H9 (cell line): ENCODE measurements at regions not wholly inside any gene's neighbourhood (a gene's known extent, or its start where the extent isn't known, plus 50 kb on each side); places are given as distances from the start of the nearest gene placed in this dataset.

Source experiments
- DNase-seq: peaks from one replicate; pipeline ENCODE4 v3.0.0-alpha.2; 2017
- H2AFZ ChIP-seq: one replicate; pipeline ENCODE4 v1.6.1; 2013; ENCODE audit warnings: mild to moderate bottlenecking, low read length, control low read depth, moderate library complexity
- H2AK5ac ChIP-seq: 2 replicates; pipeline ENCODE4 v1.6.1; 2013; ENCODE audit warnings: low read length, control low read depth, mixed read lengths; ENCODE audit not compliant: insufficient read length
- H2BK120ac ChIP-seq: one replicate; pipeline ENCODE4 v1.6.1; 2013; ENCODE audit warnings: low read depth, mild to moderate bottlenecking, low read length, control low read depth, inconsistent platforms; ENCODE audit not compliant: poor library complexity, severe bottlenecking
- H2BK12ac ChIP-seq: 2 replicates; pipeline ENCODE4 v1.6.1; 2013; ENCODE audit warnings: low read length, control low read depth, mixed read lengths, low read depth; ENCODE audit not compliant: insufficient read length
- H2BK15ac ChIP-seq: 2 replicates; pipeline ENCODE4 v1.6.1; 2013; ENCODE audit warnings: low read depth, low read length, control low read depth
- H2BK20ac ChIP-seq: one replicate; pipeline ENCODE4 v1.6.1; 2013; ENCODE audit warnings: low read depth, mild to moderate bottlenecking, low read length, control low read depth, inconsistent platforms; ENCODE audit not compliant: poor library complexity, severe bottlenecking
- H2BK5ac ChIP-seq: 2 replicates; pipeline ENCODE4 v1.6.1; 2013; ENCODE audit warnings: low read length, control low read depth, mixed read lengths; ENCODE audit not compliant: insufficient read length
- H3K14ac ChIP-seq: 2 replicates; pipeline ENCODE4 v1.6.1; 2013; ENCODE audit warnings: low read length, control low read depth; ENCODE audit not compliant: insufficient read depth
- H3K18ac ChIP-seq: 2 replicates; pipeline ENCODE4 v1.6.1; 2013; ENCODE audit warnings: low read depth, mild to moderate bottlenecking, mixed read lengths, low read length, control low read depth; ENCODE audit not compliant: insufficient read length
- H3K23ac ChIP-seq: 2 replicates; pipeline ENCODE4 v1.6.1; 2013; ENCODE audit warnings: low read length, control low read depth, mixed read lengths, low read depth; ENCODE audit not compliant: insufficient read length
- H3K23me2 ChIP-seq: 2 replicates; pipeline ENCODE4 v1.6.1; 2013; ENCODE audit warnings: low read depth, mild to moderate bottlenecking, mixed read lengths, low read length, control low read depth; ENCODE audit not compliant: insufficient read length, poor library complexity, severe bottlenecking
- H3K27ac ChIP-seq: 2 replicates; pipeline ENCODE4 v1.5.1; 2013; ENCODE audit warnings: low read length, control low read depth, mixed read lengths, low read depth; ENCODE audit not compliant: insufficient read length
- H3K27me3 ChIP-seq: 2 replicates; pipeline ENCODE4 v1.6.1; 2013; ENCODE audit warnings: low read length, control low read depth, inconsistent platforms; ENCODE audit not compliant: insufficient read depth
- H3K4ac ChIP-seq: 2 replicates; pipeline ENCODE4 v1.6.1; 2013; ENCODE audit warnings: low read depth, mild to moderate bottlenecking, control low read depth, inconsistent platforms, low read length, moderate library complexity
- H3K4me1 ChIP-seq: 2 replicates; pipeline ENCODE4 v1.6.1; 2013; ENCODE audit warnings: low read length, control low read depth, inconsistent platforms; ENCODE audit not compliant: insufficient read depth
- H3K4me2 ChIP-seq: 2 replicates; pipeline ENCODE4 v1.6.1; 2013; ENCODE audit warnings: low read length, control low read depth, mixed read lengths; ENCODE audit not compliant: insufficient read length, insufficient read depth
- H3K56ac ChIP-seq: 2 replicates; pipeline ENCODE4 v1.6.1; 2013; ENCODE audit warnings: low read depth, mild to moderate bottlenecking, mixed read lengths, low read length, control low read depth; ENCODE audit not compliant: insufficient read length
- H3K79me1 ChIP-seq: 2 replicates; pipeline ENCODE4 v1.6.1; 2013; ENCODE audit warnings: low read depth, mild to moderate bottlenecking, moderate library complexity, low read length, control low read depth, inconsistent platforms; ENCODE audit not compliant: insufficient read depth, poor library complexity, severe bottlenecking
- H3K79me2 ChIP-seq: 2 replicates; pipeline ENCODE4 v1.6.1; 2013; ENCODE audit warnings: low read length, control low read depth, inconsistent platforms; ENCODE audit not compliant: insufficient read depth
- H3K9ac ChIP-seq: 2 replicates; pipeline ENCODE4 v1.6.1; 2013; ENCODE audit warnings: low read length, control low read depth, mixed read lengths; ENCODE audit not compliant: insufficient read length; ENCODE audit errors: extremely low read depth
- H3K9me3 ChIP-seq: one replicate; pipeline ENCODE4 v1.6.1; 2013; ENCODE audit warnings: low read depth, low read length, inconsistent platforms; ENCODE audit not compliant: control insufficient read depth
- H3T11ph ChIP-seq: one replicate; pipeline ENCODE4 v1.6.1; 2013; ENCODE audit warnings: mild to moderate bottlenecking, low read length, control low read depth, inconsistent platforms
- H4K20me1 ChIP-seq: one replicate; pipeline ENCODE4 v1.6.1; 2013; ENCODE audit not compliant: control insufficient read depth, insufficient read length, insufficient read depth
- H4K5ac ChIP-seq: 2 replicates; pipeline ENCODE4 v1.6.1; 2013; ENCODE audit warnings: low read depth, mild to moderate bottlenecking, mixed read lengths, low read length, control low read depth; ENCODE audit not compliant: insufficient read length
- H4K8ac ChIP-seq: replicated peaks from 2 replicates; pipeline ENCODE4 v1.6.1; 2013; ENCODE audit warnings: low read length, control low read depth, mixed read lengths, low read depth; ENCODE audit not compliant: insufficient read length
- H4K91ac ChIP-seq: 2 replicates; pipeline ENCODE4 v1.6.1; 2013; ENCODE audit warnings: low read depth, mild to moderate bottlenecking, moderate library complexity, mixed read lengths, low read length, control low read depth; ENCODE audit not compliant: insufficient read length
- H3K27ac Mint-ChIP-seq, 3 experiments: 2 replicates in 2 of 3; 3 replicates in 1 of 3; pipeline ENCODE4 v1.8.0; 2020 to 2021; ENCODE audit warnings: mixed read lengths in 3 of 3, mild to moderate bottlenecking in 1 of 3, moderate library complexity in 1 of 3
- H3K27me3 Mint-ChIP-seq: 2 replicates; pipeline ENCODE4 v1.8.0; 2021; ENCODE audit warnings: low read depth, mild to moderate bottlenecking, moderate library complexity, mixed read lengths
- H3K36me3 Mint-ChIP-seq, 3 experiments: 2 replicates in 2 of 3; 3 replicates in 1 of 3; pipeline ENCODE4 v1.8.0; 2020 to 2021; ENCODE audit warnings: low read depth in 3 of 3, mixed read lengths in 3 of 3; ENCODE audit not compliant: insufficient read depth in 1 of 3
- H3K4me1 Mint-ChIP-seq, 2 experiments: 2 replicates each; pipeline ENCODE4 v1.8.0; 2020; ENCODE audit warnings: mixed read lengths in 2 of 2
- H3K4me3 Mint-ChIP-seq, 2 experiments: 2 replicates in 1 of 2; 3 replicates in 1 of 2; pipeline ENCODE4 v1.8.0; 2020 to 2021; ENCODE audit warnings: mild to moderate bottlenecking in 2 of 2, mixed read lengths in 2 of 2, moderate library complexity in 1 of 2
- H3K9me3 Mint-ChIP-seq, 2 experiments: 2 replicates in 1 of 2; 3 replicates in 1 of 2; pipeline ENCODE4 v1.8.0; 2020; ENCODE audit warnings: mild to moderate bottlenecking in 2 of 2, mixed read lengths in 2 of 2, moderate library complexity in 1 of 2
- WGBS: extraction: QIAGEN DNeasy Blood & Tissue Kit; methylation state at CpG from one replicate; pipeline ENCODE4 v1.1.7; 2013; ENCODE audit warnings: missing lambda C conversion rate, low lambda C conversion rate, mixed read lengths; ENCODE audit not compliant: insufficient read length; ENCODE audit errors: extremely low coverage; 5-methylcytosine and 5-hydroxymethylcytosine counted together
- TF ChIP-seq, protein P1 (sequence below): fragments of 200-600 bp; sonication (generic); conservative IDR thresholded peaks from 3 replicates; pipeline ENCODE4 v1.8.0; 2021; ENCODE audit warnings: antibody characterized with exemption, mild to moderate bottlenecking

DNA sequence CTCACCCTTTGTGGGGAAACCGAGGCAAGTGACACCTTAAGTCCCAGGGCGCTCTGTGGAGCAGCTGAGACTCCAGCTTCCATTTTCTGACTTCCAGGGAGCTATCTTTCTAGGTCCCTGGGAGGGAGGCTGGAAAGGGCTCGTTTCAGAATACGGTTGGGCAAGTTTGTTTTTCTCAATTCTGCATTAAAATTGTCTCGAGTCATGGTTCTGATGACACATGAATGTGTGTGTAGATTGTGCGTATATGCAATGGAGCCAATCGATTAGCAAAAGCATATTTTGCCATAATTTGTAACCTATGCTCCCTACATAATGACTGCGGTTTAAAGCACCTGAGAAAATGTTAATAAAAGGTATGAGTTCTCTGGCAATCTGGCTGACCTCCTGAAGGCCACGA lies 77.3 kb downstream of the SIK1 start:
- Mint-ChIP-seq H3K9me3 (no peaks in the 10 kb centered on the region), H3K4me3 (no peak overlapping the region; a peak in 1 of 5 replicates), H3K27ac (no peak overlapping the region), H3K4me1 (peaks cover 3 to 24% of the 10 kb centered on the region in 2 experiments; a peak in 2 of 4 replicates), H3K27me3 (no peaks in the 10 kb centered on the region; the same call in 1 of the 2 replicates), H3K36me3 (no peaks in the 10 kb centered on the region)
- Histone ChIP-seq H2BK15ac (no peak overlapping the region), H4K5ac (no peak overlapping the region), H4K20me1 (no peaks in the 10 kb centered on the region), H3K14ac (no peak overlapping the region), H3K27me3 (no peaks in the 10 kb centered on the region), H2BK120ac (no peak overlapping the region), H3K23ac (no peak overlapping the region), H3K27ac (no peak overlapping the region), H3K79me2 (no peaks in the 10 kb centered on the region), H3K23me2 (no peaks in the 10 kb centered on the region), H3K4ac (no peak overlapping the region), H2BK12ac (no peak overlapping the region), H3K18ac (no peak overlapping the region), H4K91ac (no peak overlapping the region), H3K9ac (no peak overlapping the region), H2AK5ac (no peak overlapping the region), H2BK5ac (no peak overlapping the region), H2AFZ (no peak overlapping the region), H3K56ac (no peak overlapping the region), H3K9me3 (no peaks in the 10 kb centered on the region), H3K4me1 (no peaks in the 10 kb centered on the region), H2BK20ac (no peak overlapping the region), H4K8ac (no peak overlapping the region), H3K79me1 (no peaks in the 10 kb centered on the region), H3K4me2 (no peak overlapping the region), H3T11ph (no peak overlapping the region)
- no CpG with 5 or more reads among the region's 9 CpGs for WGBS
- DNase-seq: no peak
- TF ChIP-seq, protein P1, sequence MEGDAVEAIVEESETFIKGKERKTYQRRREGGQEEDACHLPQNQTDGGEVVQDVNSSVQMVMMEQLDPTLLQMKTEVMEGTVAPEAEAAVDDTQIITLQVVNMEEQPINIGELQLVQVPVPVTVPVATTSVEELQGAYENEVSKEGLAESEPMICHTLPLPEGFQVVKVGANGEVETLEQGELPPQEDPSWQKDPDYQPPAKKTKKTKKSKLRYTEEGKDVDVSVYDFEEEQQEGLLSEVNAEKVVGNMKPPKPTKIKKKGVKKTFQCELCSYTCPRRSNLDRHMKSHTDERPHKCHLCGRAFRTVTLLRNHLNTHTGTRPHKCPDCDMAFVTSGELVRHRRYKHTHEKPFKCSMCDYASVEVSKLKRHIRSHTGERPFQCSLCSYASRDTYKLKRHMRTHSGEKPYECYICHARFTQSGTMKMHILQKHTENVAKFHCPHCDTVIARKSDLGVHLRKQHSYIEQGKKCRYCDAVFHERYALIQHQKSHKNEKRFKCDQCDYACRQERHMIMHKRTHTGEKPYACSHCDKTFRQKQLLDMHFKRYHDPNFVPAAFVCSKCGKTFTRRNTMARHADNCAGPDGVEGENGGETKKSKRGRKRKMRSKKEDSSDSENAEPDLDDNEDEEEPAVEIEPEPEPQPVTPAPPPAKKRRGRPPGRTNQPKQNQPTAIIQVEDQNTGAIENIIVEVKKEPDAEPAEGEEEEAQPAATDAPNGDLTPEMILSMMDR: no peak
